ENCODE measurements at regions not wholly inside any gene's neighbourhood (a gene's known extent, or its start where the extent isn't known, plus 50 kb on each side); places are given as distances from the start of the nearest gene placed in this dataset.

DNA sequence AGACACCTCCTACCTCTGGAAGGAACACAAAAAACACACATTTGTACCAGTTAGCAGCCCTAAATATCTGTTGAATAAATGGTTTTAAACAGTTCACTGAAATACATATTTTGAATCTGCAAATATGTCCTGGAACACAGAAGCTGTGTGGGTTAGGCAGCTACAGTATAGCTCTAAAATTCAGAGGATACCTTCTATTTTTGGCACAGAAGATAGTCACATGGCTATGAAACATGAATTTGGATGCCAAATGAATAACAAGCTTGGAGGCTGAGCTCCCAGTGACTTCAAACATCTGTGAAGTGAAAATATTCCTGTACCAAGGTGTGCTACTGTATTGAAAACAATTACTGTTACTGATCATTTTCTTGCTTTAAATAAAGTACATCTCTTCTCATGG, 391.5 kb upstream of the ADGRL2 start:
- Histone ChIP-seq H3K4me3 (no peak overlapping the region), H3K36me3 (no peaks in the 10 kb centered on the region), H3K27ac (no peak overlapping the region), H3K27me3 (no peaks in the 10 kb centered on the region), H3K4me1 (peaks cover 0 to 4% (median 0%) of the 10 kb centered on the region in 4 donors), H3K9me3 (no peaks in the 10 kb centered on the region)
- no peak for TF ChIP-seq POLR2A (IDR thresholded peaks at IDR 0.05)
- TF ChIP-seq, protein P1, sequence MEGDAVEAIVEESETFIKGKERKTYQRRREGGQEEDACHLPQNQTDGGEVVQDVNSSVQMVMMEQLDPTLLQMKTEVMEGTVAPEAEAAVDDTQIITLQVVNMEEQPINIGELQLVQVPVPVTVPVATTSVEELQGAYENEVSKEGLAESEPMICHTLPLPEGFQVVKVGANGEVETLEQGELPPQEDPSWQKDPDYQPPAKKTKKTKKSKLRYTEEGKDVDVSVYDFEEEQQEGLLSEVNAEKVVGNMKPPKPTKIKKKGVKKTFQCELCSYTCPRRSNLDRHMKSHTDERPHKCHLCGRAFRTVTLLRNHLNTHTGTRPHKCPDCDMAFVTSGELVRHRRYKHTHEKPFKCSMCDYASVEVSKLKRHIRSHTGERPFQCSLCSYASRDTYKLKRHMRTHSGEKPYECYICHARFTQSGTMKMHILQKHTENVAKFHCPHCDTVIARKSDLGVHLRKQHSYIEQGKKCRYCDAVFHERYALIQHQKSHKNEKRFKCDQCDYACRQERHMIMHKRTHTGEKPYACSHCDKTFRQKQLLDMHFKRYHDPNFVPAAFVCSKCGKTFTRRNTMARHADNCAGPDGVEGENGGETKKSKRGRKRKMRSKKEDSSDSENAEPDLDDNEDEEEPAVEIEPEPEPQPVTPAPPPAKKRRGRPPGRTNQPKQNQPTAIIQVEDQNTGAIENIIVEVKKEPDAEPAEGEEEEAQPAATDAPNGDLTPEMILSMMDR (IDR thresholded peaks at IDR 0.05), result no peak
- DNase-seq, result no peak

DNA sequence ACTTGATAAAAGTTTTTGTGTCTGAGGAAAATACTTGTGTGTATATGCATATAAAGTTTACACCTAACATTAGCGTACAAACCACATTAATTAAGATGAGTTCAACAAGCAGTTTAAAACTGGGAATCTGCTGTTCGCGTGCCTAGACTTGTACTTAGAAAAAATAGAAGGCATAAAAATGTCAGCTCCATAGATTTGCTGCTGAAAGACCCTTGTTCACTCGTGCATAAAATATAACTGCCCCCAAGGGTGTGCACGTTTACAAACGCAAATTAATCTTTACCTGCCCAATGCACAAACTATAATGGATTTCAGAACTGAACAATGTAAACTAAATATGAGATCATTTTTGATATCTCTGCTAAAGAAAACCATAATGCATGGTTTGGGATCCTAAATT, 392.3 kb upstream of the ADGRL2 start:
- Histone ChIP-seq H3K4me3 (no peak overlapping the region), H3K27ac (no peak overlapping the region), H3K9me3 (no peaks in the 10 kb centered on the region), H3K27me3 (no peaks in the 10 kb centered on the region), H3K4me1 (no peaks in the 10 kb centered on the region), H3K36me3 (no peaks in the 10 kb centered on the region)
- no peak for DNase-seq
- TF ChIP-seq POLR2A (IDR thresholded peaks at IDR 0.05), result no peak

DNA sequence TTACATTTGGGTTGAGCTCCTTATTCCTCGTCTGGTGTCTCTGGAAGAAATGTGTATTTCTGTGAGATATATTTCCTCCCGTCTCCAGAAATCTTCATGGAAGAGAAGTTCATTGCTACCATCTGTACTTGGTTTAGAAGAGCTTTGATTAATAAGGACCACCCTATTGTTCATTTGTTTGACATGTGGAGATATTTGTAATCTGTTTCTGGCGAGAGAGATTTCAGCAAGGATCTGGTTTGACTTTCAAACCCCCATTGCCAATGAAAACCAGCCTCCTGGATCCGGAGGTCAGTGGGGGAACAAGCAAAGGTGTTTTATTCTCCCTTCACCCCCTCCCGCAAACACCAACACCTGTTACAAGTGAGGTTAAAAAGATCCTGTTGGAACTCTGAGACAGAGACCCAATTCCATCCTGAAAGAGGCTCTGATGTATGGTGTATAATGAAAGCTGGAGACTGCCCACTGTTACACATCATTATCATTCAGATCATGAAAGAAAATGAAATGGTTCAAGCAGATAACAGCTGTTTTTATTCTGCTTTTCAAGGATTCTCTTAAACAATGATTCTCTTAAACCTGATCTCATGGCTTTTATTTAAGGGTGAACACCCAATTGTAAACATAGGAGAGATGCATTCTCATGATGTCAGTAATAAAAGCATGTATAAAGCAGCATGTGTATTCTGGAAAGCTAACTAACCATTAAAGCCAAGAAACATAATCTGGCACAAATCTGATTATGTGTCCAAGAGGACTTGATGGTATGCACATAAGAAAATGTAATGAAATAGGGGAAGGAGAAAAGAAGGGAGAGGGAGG, 393.5 kb upstream of the ADGRL2 start:
- H3K4me3 ChIP-seq, result no peak overlapping the region
- no peak for DNase-seq

DNA sequence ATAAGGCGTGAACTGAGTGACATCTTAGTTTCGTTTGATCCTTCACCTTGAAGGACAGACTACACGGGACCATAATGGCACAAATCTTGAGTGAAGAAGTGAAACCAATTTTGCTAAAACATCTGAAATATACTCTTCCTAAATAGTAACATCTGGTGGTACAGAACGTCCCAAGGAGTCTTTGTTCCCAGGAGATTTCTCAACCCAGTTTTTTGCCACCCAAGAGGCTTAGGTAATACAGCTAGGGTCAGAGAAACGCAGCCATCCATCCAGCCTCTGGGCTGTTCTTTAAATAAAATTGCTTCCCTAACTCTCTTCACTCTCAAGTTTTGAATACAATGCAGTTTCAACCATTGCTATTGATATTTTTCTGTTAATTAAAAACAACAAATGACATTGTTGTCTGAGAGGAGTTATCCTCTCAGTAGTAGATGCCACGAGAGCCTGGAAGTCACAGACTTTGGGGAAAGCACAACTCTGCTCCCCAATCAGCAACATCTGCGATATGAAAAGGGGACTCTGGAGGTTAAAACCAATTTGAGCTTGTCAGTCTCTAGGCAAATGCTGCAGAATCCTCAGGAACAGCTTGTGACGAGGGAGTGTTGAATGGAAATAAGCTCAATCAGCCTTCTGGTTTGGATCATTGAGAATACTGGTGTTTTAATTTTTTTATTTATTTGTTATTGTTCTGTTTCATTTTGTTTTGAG, 394.3 kb upstream of the ADGRL2 start:
- H3K27me3 ChIP-seq, result no peaks in the 10 kb centered on the region

More for the DNA sequence above, 393.5 kb upstream of the ADGRL2 start:
- H3K27me3 ChIP-seq, result no peaks in the 10 kb centered on the region
- TF ChIP-seq POLR2A (IDR thresholded peaks at IDR 0.05), result no peak
- TF ChIP-seq, protein P1 (IDR thresholded peaks at IDR 0.05), result no peak
- no peaks in the 10 kb centered on the region for H3K4me1 ChIP-seq
- H3K36me3 ChIP-seq, result no peaks in the 10 kb centered on the region
- H3K9me3 ChIP-seq, result no peaks in the 10 kb centered on the region
- no peak overlapping the region for H3K27ac ChIP-seq

DNA sequence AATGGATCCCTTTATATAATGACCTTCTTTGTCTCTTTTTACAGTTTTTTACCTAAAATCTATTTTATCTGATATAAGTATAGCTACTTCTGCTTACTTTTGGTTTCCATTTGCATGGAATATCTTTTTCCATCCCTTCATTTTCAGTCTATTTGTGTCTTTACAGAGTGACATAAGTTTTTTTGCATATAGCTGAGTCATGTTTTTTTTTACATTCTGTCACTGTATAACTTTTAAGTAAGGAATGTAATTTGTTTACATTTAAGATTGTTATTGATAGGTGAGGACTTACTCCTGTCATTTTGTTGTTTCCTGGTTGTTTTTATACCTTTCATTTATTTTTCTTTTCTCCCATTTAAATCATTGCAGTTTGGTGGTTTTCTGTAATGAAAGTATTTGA, 402.7 kb upstream of the ADGRL2 start:
- no peaks in the 10 kb centered on the region for H3K4me1 ChIP-seq
- H3K4me3 ChIP-seq, result no peak overlapping the region
- no peak for DNase-seq
- H3K36me3 ChIP-seq, result no peaks in the 10 kb centered on the region
- TF ChIP-seq POLR2A (IDR thresholded peaks at IDR 0.05), result no peak
- TF ChIP-seq, protein P1 (IDR thresholded peaks at IDR 0.05), result no peak
- no peak overlapping the region for H3K27ac ChIP-seq
- H3K27me3 ChIP-seq, result no peaks in the 10 kb centered on the region
- peaks cover 0 to 4% (median 0%) of the 10 kb centered on the region in 4 donors for H3K9me3 ChIP-seq

More for the DNA sequence above, 394.3 kb upstream of the ADGRL2 start:
- Histone ChIP-seq H3K9me3 (no peaks in the 10 kb centered on the region), H3K4me3 (no peak overlapping the region), H3K36me3 (no peaks in the 10 kb centered on the region), H3K27ac (no peak overlapping the region), H3K4me1 (no peaks in the 10 kb centered on the region)
- TF ChIP-seq, protein P1 (IDR thresholded peaks at IDR 0.05), result no peak
- no peak for TF ChIP-seq POLR2A (IDR thresholded peaks at IDR 0.05)
- no peak for DNase-seq
